Body of pancreas (tissue), 4 donors: ENCODE measurements at regions not wholly inside any gene's neighbourhood (a gene's known extent, or its start where the extent isn't known, plus 50 kb on each side); places are given as distances from the start of the nearest gene placed in this dataset.

ENCODE experiments used
- POLR2A ChIP-seq, 3 donors: fragments of 450-650 bp; IDR thresholded peaks; one replicate each; pipeline ENCODE4 v1.6.1; 2016; ENCODE audit warnings: antibody characterized with exemption in 3 of 3, mild to moderate bottlenecking in 2 of 3
- TF ChIP-seq, protein P1 (sequence below), 7 experiments: fragments of 450-650 bp in 4 of 7; fragments of 200-600 bp in 3 of 7; sonication (generic) in 3 of 7; IDR thresholded peaks; one replicate each; pipeline ENCODE4 v1.5.1; 2016 to 2019; ENCODE audit warnings: antibody characterized with exemption in 7 of 7

DNA sequence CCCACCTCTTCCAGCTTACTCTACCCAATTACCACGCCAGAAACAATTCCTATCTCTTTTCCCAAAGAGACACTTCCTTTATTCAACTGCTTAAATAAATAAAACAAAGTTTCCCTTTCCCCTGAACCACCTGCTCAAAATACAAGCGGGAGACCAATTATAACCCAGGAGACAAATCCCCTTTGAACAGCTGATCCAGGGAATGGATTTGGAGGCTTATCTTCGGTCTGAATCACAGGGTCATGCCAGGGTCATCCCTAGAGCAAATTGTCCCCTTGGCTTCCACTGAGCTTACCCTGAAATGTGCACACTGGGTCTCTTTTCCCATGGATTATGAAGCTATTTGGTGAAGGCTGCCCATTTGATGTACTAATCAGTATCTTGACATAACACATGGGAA, 99.9 kb upstream of the JAZF1 start:
- no peak for TF ChIP-seq POLR2A (IDR thresholded peaks at IDR 0.05)
- TF ChIP-seq, protein P1, sequence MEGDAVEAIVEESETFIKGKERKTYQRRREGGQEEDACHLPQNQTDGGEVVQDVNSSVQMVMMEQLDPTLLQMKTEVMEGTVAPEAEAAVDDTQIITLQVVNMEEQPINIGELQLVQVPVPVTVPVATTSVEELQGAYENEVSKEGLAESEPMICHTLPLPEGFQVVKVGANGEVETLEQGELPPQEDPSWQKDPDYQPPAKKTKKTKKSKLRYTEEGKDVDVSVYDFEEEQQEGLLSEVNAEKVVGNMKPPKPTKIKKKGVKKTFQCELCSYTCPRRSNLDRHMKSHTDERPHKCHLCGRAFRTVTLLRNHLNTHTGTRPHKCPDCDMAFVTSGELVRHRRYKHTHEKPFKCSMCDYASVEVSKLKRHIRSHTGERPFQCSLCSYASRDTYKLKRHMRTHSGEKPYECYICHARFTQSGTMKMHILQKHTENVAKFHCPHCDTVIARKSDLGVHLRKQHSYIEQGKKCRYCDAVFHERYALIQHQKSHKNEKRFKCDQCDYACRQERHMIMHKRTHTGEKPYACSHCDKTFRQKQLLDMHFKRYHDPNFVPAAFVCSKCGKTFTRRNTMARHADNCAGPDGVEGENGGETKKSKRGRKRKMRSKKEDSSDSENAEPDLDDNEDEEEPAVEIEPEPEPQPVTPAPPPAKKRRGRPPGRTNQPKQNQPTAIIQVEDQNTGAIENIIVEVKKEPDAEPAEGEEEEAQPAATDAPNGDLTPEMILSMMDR (IDR thresholded peaks at IDR 0.05) = no peak
